HEK293 (cell line): ENCODE measurements at regions not wholly inside any gene's neighbourhood (a gene's known extent, or its start where the extent isn't known, plus 50 kb on each side); places are given as distances from the start of the nearest gene placed in this dataset.

Experiments
- CTCF ChIP-seq: fragments of 450-650 bp; formaldehyde crosslinking; IDR thresholded peaks from 2 replicates; pipeline ENCODE4 v1.5.1; 2016; ENCODE audit warnings: missing biosample characterization, missing genetic modification characterization
- RBAK ChIP-seq: fragments of 450-650 bp; formaldehyde crosslinking; IDR thresholded peaks from 2 replicates; pipeline ENCODE4 v1.5.1; 2016; ENCODE audit warnings: missing biosample characterization, missing genetic modification characterization
- SETDB1 ChIP-seq: IDR thresholded peaks from one replicate; pipeline ENCODE4 v1.6.1; 2017; ENCODE audit warnings: mild to moderate bottlenecking, low read length, moderate library complexity, mixed read lengths; ENCODE audit not compliant: insufficient read length
- ZBTB20 ChIP-seq: fragments of 450-650 bp; formaldehyde crosslinking; IDR thresholded peaks from 2 replicates; pipeline ENCODE4 v1.5.1; 2016; ENCODE audit warnings: missing biosample characterization, missing genetic modification characterization
- ZNF660 ChIP-seq: fragments of 450-650 bp; IDR thresholded peaks from 2 replicates; pipeline ENCODE4 v1.5.1; 2018; ENCODE audit warnings: missing biosample characterization, mild to moderate bottlenecking, missing genetic modification characterization
- ZSCAN18 ChIP-seq: fragments of 450-650 bp; formaldehyde crosslinking; IDR thresholded peaks from 2 replicates; pipeline ENCODE4 v1.5.1; 2016; ENCODE audit warnings: missing biosample characterization, missing genetic modification characterization
- TF ChIP-seq, protein P1 (sequence below): fragments of 450-650 bp; formaldehyde crosslinking; IDR thresholded peaks from 2 replicates; pipeline ENCODE4 v1.5.1; 2016; ENCODE audit warnings: missing biosample characterization, missing genetic modification characterization

- TF ChIP-seq, protein P1, sequence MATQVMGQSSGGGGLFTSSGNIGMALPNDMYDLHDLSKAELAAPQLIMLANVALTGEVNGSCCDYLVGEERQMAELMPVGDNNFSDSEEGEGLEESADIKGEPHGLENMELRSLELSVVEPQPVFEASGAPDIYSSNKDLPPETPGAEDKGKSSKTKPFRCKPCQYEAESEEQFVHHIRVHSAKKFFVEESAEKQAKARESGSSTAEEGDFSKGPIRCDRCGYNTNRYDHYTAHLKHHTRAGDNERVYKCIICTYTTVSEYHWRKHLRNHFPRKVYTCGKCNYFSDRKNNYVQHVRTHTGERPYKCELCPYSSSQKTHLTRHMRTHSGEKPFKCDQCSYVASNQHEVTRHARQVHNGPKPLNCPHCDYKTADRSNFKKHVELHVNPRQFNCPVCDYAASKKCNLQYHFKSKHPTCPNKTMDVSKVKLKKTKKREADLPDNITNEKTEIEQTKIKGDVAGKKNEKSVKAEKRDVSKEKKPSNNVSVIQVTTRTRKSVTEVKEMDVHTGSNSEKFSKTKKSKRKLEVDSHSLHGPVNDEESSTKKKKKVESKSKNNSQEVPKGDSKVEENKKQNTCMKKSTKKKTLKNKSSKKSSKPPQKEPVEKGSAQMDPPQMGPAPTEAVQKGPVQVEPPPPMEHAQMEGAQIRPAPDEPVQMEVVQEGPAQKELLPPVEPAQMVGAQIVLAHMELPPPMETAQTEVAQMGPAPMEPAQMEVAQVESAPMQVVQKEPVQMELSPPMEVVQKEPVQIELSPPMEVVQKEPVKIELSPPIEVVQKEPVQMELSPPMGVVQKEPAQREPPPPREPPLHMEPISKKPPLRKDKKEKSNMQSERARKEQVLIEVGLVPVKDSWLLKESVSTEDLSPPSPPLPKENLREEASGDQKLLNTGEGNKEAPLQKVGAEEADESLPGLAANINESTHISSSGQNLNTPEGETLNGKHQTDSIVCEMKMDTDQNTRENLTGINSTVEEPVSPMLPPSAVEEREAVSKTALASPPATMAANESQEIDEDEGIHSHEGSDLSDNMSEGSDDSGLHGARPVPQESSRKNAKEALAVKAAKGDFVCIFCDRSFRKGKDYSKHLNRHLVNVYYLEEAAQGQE (tag by site-specific recombination), result no peak
- TF ChIP-seq CTCF (tag by site-specific recombination) (no peak), ZSCAN18 (tag by site-specific recombination) (no peak), ZBTB20 (tag by site-specific recombination) (no peak), SETDB1 (no peak), RBAK (no peak), ZNF660 (tag by site-specific recombination) (no peak)
Measured at GRCh38 chr5:63250939-63251338, 672.3 kb downstream of the LRRC70 start.
